Esophagus muscularis mucosa (tissue), 3 donors: ENCODE measurements at regions not wholly inside any gene's neighbourhood (a gene's known extent, or its start where the extent isn't known, plus 50 kb on each side); places are given as distances from the start of the nearest gene placed in this dataset.

Experiments used
- CTCF ChIP-seq, 3 experiments: fragments of 200-600 bp in 2 of 3; fragments of 450-650 bp in 1 of 3; sonication (generic) in 2 of 3; IDR thresholded peaks; one replicate each; pipeline ENCODE4 v1.5.1; 2017 to 2019; ENCODE audit warnings: antibody characterized with exemption in 3 of 3, mild to moderate bottlenecking in 2 of 3, moderate library complexity in 1 of 3
- POLR2A ChIP-seq: fragments of 450-650 bp; IDR thresholded peaks from one replicate; pipeline ENCODE4 v1.6.1; 2017; ENCODE audit warnings: antibody characterized with exemption, moderate library complexity, mild to moderate bottlenecking, low read depth
- POLR2AphosphoS5 ChIP-seq, 2 donors: sonication (generic); formaldehyde crosslinking; IDR thresholded peaks; one replicate each; pipeline ENCODE4 v1.6.1; 2017; ENCODE audit warnings: antibody characterized with exemption in 2 of 2

GRCh38 chr10:10235003-10235402, 782.7 kb upstream of the CELF2 start:
- TF ChIP-seq CTCF (IDR thresholded peaks at IDR 0.05) (no peak), POLR2AphosphoS5 (IDR thresholded peaks at IDR 0.05) (no peak), POLR2A (no peak)
